HK-2 (cell line): ENCODE measurements at regions not wholly inside any gene's neighbourhood (a gene's known extent, or its start where the extent isn't known, plus 50 kb on each side); places are given as distances from the start of the nearest gene placed in this dataset.
"Not testable (repeated sequence)": the region's sequence is repeated elsewhere in the genome, so short reads cannot be mapped to it uniquely, and the experiment has no call there.

Experiments
- DNase-seq: peaks from one replicate; pipeline ENCODE4 v3.0.0-alpha.2; 2018; ENCODE audit not compliant: unreplicated experiment

DNA sequence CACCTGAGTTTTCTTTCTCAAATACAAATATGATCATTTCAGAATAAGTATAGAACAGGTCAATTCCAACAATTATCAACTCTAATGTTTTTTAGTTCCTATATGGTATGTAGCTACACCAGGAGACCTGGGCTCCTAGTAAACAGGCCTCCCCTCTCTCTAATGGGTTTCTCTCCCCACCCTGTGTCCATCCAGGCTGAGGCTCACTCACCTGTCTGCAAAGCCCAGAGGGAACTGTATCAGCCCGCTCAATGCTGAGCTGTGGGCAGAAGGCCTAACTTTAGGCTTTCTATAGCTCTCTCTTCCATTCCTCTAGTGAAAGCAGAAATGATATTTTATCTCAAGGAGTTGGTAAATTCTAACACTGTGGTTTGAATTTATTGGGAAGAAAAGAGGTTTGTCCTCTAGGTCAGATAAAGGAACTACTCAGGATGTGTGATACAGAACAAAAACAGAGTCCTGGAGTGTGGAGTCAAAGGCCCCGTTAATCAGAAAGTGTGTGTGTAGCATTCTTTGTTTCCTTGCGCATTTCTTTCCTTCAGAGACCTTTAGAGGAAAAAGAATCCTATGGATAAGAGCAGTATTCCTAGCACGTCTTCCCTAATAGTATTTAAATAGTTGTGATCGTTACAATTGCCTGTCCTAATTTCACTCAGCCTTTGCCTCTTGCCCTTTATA, 408.9 kb downstream of the PYDC2 start:
- DNase-seq, result no peak

DNA sequence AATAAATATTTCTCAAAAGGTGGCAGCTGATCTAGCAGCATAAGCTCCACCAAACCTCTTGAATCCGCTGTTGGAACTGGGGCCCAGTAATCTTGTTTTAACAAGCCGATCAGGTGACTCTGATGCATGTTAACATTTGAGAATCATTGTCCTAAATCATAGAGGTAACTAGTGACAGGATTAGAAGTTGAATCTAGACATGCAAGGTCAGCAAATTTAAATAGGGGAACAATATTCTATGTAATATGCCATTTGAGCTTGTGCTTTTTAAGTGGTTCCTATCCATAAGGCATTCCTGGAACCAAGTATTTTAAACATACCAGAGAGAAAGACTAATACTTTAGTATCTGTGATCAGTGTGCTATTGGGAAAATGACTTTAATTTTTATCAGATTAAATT, 412.8 kb downstream of the PYDC2 start:
- DNase-seq, result no peak

- no peak for DNase-seq
These were observed 421.3 kb downstream of the PYDC2 start for GRCh38 chr3:191882289-191882688.

DNA sequence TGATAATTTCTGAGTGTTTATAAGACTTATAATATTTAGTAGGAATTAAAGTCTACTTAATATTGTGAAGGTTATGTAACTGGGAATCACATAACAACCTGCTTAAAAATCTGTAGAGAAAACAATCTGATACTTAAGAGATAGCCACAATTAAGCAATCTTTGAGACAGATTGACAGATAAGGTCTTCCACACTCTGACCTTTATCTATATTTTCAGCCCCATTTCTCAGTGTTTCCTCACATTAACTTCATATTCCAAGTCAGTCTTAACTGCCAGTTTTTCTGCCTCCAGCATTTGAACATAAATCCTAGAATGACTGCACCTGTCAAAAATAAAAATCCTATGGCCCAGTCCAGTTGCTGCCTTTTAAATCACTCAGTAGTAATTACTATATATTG, 423.2 kb downstream of the PYDC2 start:
- DNase-seq, result no peak

- no peak for DNase-seq
These were observed 428.1 kb downstream of the PYDC2 start for GRCh38 chr3:191889106-191889505.

DNA sequence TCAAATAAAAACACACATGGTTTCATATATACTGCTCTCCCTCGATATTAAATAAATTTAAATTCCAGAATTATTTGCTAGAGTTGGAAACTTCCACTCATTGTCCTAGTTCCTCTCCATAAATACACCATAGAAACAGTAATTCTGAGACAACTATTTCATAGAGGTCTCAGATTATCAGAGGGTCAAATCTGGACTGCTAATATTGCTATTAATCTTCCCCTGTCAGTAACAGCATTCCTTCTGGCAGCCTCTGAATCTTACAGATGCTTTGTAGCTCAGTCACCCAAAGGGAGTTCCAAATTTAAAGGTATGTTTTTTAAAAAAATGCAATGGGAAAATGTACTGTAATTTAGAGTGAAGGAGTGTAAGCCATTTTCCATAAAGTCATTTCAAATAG, 428.8 kb downstream of the PYDC2 start:
- no peak for DNase-seq

DNA sequence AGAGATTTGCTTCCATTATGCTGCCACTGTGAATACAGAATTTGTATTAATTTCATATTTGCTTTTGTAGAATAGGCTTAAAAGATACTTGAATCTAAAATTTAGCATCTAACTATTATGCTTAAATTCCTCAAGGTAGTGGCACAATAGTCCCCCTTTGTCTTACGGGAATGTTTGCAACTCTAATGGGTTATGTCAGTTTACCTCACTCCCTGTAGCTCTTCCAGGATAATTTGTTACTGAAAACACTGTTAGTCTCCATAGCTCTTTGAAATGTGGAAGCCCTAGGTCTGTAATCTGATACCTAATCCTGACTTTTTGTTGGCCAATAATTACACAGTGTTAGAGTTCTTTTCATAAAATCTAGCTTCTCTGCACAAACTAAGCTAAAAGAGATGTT, 433.4 kb downstream of the PYDC2 start:
- no peak for DNase-seq

DNA sequence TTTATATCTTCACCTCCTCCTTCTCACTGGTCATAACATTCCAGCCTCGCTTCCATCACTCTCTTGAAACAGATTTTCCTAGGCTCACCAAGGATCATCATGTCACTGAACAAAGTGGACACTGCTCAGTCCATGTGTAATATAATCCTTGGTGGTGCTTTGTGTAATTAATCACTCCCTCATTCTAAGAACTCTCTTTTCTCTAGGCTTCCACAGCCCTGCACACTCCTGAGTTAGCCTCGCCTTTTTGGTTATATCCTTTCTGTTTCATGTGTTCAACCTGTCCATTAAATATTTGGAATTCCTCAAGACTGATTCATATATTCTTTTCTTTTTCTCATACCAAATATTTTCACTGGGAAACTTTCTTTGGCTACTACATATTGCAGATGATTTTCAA, 440.8 kb downstream of the PYDC2 start:
- DNase-seq, result peak; percentile 4

DNA sequence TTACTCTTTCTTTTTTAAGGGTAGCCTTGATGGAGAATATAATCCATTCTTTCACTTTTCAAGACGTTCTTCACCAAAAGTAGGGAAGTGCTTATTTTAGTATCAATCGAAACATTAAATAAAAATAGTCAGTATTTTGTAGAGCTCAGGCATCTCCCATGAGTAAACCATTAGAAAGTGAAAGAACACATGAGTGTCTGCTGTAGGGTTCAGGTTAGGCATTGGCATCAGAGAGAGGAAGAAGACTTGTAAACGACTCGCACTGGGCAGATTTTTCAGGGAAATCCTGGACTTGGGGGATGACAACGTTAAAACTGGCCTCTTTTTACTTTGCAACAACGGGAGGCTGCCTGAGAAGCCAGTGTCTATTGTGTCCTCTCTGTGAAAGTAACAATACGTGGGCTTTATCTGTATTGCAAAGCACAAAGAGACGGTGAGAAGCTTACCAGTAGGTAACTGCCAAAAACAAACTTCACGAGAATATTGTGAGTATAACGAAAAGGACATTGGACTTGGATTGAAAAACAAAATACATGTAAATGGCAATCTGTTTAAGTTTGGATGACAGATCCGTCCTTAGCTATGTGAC, 451.7 kb downstream of the PYDC2 start:
- no peak for DNase-seq

GRCh38 chr3:191915712-191916111, 454.7 kb downstream of the PYDC2 start:
- DNase-seq, result no peak

DNA sequence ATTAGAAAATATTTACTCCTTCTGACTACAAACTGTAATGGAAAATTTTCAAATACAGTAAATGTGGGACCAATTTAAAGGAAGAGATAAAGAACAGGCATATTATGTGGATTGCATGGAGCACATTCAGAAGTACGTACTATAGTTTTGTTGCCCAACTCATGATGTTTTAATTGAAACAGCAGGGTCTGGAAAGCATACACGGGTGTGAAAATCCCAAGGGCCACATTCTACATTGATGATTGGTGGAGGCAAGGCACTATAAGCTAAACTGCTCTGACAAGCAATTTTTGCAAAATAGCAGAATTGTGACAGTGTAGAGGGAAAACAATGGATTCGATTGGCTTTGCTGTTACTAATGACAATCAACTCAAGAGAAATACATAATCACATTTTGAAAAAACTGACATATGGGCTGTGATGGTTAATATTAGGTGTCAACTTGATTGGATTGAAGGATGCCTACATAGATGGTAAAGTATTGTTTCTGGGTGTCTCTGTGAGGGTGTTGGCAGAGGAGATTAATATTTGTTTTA, 458.6 kb downstream of the PYDC2 start:
- DNase-seq, result no peak

- no peak for DNase-seq
These were observed 461.6 kb downstream of the PYDC2 start for GRCh38 chr3:191922570-191922969.

DNA sequence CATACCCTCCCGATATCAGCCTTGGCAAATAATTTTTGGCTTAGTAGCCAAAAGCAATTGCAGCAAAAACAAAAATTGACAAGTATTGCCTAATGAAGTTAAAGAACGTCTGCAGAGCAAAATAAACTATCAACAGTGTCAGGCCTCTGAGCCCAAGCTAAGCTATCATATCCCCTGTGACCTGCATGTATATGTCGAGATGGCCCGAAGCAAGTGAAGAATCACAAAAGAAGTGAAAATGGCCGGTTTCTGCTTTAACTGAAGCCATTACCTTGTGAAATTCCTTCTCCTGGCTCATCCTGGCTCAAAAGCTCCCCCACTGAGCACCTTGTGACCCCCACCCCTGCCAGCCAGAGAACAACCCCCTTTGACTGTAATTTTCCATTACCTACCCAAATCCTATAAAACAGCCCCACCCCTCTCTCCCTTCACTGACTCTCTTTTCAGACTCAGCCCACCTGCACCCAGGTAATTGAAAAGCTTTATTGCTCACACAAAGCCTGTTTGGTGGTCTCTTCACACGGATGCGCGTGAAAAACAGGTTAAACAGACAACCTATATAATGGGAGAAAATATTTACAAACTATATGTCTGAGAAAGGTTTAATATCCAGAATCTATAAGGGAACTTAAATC, 466.3 kb downstream of the PYDC2 start:
- not testable (repeated sequence) for DNase-seq

DNA sequence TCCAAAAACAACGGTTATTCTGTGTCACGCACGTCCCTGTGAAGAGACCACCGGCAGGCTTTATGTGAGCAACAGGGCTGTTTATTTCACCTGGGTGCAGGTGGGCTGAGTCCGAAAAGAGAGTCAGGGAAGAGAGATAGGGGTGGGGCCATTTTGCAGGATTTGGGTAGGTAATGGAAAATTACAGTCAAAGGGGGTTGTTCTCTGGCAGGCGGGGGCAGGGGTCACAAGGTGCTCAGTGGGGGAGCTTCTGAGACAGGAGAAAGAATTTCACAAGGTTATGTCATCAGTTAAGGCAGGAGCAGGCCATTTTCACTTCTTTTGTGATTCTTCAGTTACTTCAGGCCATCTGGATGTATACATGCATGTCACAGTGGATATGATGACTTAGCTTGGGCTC, 467.0 kb downstream of the PYDC2 start:
- not testable (repeated sequence) for DNase-seq

DNA sequence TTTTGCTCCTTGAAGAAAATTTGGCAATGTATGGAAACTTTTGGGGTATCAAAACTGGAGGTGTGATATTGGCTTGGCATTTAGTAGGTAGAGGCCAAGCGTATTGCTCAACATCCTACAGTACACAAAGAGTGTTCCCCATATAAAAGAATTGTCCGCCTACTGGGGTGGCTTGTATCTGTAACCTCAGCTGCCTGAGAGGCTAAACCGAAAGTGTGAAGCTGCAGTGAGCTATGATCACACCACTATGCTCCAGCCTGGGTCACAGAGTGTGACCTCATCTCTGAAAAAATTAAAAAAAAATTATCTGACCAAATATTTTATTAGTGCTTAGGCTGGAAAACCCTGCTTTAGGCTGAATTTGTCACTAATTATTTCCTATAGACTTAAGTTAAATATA, 483.9 kb downstream of the PYDC2 start:
- DNase-seq, result no peak

DNA sequence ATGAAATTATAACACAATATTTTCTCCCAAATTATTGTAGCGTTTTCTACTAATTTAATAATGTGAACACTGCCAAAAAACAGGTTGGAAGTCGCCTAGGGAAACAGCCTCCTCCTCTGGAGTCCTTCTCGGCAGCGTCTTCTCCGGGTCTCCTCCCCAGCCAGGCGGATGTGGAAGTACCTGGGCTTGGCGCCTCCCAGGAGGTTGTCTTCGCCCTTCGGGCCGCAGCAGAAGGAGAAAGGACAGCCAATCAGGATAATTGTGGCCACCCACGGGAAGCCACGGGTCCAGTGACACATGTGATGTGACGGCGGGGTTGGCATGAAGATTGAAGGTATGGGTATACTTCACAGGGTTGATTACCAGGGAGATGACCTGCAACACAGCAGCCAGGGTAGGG, 491.2 kb downstream of the PYDC2 start:
- DNase-seq, result no peak

- no peak for DNase-seq
These were observed 491.6 kb downstream of the PYDC2 start for GRCh38 chr3:191952609-191953008.

DNA sequence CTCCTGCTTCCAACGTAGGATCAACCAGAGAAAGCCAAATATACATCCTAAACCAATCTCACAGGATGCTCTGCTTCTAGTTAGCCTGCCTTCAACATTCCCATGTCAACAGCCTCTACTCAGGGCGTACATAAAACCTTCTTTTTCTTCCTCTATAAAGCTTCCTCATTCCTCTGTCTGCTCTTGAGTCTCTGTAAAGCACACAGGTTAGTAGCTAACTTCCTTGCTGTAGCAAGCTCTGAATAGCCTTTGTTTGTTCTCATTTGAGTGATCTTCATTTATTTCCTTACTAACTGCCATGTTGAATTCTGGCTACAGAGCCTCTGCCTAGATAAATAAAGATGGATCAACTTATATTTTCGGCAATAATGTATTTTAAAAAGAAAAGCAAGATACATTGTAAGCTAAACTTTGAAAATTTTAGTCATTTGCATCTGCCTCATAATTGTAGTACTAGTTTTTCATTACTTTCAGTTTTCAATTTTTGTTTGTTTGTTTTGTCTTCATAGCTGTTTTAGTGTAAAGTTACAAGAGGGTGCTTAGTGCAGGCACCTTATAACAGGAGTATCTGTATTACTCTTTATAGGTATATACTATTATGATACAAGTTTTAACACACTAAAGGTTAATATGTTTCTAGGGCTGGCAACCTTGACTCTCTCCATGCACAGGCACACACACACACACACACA, 498.2 kb downstream of the PYDC2 start:
- no peak for DNase-seq

GRCh38 chr3:191959876-191960413, 499.0 kb downstream of the PYDC2 start:
- DNase-seq, result no peak

DNA sequence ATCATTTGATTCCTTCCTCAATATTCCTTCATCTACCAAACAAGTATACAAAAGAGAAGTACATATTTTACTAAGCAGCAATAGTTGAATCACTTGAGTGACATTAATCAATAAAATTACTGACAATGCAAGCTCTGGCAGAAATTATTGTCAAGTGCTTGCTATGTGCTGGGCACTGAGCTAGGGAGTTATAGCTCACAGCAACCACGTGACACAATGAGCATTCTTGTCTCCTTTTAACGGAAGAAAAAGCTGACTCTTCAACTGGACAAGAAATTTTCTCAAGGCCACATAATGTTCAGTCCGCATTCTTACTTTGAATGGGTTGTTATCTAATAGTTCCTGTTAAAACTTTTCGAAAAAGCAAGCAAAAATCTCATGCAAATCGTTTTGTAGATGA, 500.1 kb downstream of the PYDC2 start:
- no peak for DNase-seq

- no peak for DNase-seq
These were observed 500.6 kb downstream of the PYDC2 start for GRCh38 chr3:191961529-191961928.

GRCh38 chr3:191962324-191962723, 501.4 kb downstream of the PYDC2 start:
- DNase-seq, result no peak
